NCI-H2171 treated with DMSO at 0.1 percent for 48 hours (cell line): ENCODE measurements at regions not wholly inside any gene's neighbourhood (a gene's known extent, or its start where the extent isn't known, plus 50 kb on each side); places are given as distances from the start of the nearest gene placed in this dataset.

ENCODE experiments used
- DNase-seq: peaks from one replicate; lab custom pipeline; 2025; lab: John Stamatoyannopoulos, UW

DNA sequence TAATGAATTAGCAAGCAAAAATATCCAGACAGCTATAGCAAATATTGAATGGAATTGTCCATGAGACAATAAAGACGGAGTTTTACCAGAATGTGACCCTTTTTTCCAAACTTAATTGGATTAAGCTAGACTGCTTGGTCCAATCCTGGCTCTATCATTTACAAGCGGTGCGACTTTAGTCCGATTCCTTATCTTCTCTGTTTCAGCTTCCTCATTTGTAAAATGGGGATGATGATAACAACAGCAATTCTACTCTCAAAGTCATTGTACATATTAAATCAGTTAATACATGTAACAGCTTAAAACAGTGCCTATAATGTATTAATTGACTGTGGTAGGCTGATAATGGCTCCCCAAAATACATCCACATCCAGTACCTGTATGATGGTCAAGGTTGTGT, 62.1 kb upstream of the CRBN start:
- no peak for DNase-seq

DNA sequence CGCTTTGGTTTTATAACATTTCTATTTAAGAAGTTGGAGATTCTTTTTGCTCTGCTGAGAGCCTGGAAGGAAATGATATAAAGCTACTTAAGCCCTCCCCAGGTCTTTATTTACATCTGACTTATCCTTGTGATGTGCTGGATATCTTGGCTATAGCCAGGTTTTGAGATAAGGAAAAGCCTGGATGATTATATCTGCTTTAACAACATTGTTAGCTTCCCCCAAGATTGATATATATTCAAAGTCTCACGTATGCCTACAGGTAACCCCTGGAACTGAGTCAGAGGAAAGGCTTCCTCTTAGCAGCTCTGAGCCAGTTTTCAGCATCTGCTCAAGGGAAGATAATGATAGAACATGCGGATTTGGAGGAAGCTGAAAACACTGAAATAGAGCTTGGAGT, 61.5 kb upstream of the CRBN start:
- DNase-seq: no peak

DNA sequence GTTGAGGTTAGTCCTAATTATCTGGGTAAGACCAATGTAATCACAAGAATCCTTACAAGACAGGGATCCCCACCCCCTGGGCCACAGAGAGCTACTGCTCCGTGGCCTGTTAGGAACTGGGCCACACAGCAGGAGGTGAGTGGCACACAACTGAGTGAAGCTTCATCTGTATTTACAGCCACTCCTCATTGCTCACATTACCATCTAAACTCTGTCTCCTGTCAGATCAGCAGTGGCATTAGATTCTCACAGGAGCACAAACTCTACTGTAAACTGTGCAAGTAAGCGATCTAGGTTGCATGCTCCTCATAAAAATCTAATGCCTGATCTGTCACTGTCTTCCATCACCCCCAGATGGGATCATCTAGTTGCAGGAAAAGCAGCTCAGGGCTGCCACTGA, 58.5 kb upstream of the CRBN start:
- no peak for DNase-seq

DNA sequence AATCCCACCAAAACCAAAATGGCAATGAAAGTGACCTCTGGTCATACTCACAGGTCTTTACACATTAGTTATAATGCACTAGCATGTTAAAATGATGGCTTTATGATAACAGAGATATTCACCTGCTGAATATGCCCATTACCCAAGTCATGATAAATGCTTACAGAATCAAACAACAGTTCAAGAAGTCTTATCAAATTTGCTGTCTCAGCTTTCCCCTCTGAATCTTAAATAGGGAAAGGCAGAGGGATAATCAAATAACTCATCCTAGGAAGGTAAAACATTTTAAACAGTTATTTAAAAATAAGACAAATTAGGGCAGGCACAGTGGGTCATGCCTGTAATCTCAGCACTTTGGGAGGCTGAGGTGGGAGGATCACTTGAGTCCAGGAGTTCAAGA, 52.8 kb upstream of the CRBN start:
- DNase-seq: no peak
